ENCODE measurements at regions not wholly inside any gene's neighbourhood (a gene's known extent, or its start where the extent isn't known, plus 50 kb on each side); places are given as distances from the start of the nearest gene placed in this dataset.
"Not testable (repeated sequence)": the region's sequence is repeated elsewhere in the genome, so short reads cannot be mapped to it uniquely, and the experiment has no call there.

DNA sequence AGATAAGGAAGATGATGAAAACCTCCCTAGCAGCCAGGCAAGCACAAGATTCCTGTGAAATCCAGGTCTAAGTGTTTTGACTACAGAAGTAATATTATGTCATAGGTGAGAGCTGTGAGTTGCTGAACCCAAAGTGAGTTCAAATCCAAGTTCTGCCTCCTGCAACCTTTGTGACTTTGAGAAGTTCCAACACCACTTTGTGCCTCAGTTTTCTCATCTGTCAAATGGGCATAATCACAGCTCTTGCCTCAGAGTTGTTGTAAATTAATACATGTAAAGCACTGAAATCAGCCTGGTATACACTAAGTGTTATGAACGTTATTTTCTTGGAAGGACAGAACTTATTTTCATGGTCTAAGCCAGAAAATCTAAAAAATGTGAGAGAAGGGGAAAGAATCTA lies 210.3 kb upstream of the FRG2C start:
- DNase-seq = not testable (repeated sequence)

DNA sequence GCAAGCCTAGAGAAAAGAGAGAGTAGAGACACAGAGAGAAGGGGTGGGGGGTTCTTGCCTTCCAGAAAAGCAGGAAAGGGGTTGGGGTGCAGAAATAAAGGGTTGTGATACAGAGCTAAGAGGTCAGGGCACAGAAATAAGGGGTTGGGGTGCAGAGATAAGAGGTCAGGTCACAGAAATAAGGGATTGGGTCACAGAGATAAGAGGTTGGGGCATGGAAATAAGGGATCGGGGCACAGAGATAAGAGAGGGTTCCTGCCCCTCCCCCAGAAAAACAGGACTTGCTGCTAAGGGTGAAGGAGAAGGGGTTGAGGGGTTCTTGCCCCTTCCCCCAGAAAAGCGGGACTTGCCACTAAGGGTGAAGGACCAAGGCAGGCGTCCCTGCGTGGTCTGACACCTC lies 189.6 kb upstream of the FRG2C start:
- DNase-seq = not testable (repeated sequence)

GRCh38 chr3:75496600-75496999 lies 167.5 kb upstream of the FRG2C start:
- not testable (repeated sequence) for DNase-seq

DNA sequence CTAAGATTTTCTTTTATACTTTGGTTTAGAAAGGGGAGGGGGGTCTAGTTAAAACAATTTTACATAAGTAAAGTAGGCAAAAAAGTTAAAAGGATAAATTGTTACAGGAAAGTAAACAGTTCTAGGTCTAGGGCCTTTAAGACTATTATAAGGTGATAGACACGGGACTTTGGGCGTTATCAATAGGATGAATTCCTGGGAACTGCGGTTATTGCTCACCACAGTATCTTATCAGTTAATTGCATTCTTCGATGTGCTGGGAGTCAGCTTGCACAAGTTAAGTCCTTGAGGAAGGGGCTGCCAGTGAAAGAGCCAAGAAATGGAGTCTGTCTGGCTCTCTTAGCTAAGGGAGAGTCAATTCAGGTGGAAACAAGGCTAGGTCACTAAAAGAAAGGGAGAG lies 163.8 kb upstream of the FRG2C start:
- DNase-seq = not testable (repeated sequence)

GRCh38 chr3:75502171-75502570 lies 162.0 kb upstream of the FRG2C start:
- not testable (repeated sequence) for DNase-seq

- not testable (repeated sequence) for DNase-seq
Observed at GRCh38 chr3:75502769-75503756, 161.1 kb upstream of the FRG2C start.

DNA sequence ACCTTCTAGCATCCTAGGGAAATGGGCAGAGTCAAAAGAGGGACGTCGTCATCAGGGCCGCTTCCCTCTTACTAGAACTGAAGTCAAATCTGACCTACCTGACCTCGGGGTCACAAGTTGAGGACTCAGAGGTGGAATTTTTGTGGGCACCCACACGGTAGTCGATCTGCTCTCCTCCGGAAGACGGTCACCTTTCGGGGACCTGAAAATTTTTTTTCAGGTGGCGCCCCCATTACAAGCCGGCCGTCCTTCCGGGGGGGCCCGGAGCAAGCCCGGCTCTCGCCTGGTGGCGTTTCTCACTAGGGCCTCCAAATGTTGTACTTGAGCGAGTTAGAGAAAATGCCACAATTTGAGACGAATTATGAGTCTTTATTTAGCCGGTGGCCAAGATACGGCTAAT lies 157.5 kb upstream of the FRG2C start:
- no peak for DNase-seq

- not testable (repeated sequence) for DNase-seq
Observed at GRCh38 chr3:75507956-75508355, 156.2 kb upstream of the FRG2C start.

GRCh38 chr3:75527657-75528056 lies 136.5 kb upstream of the FRG2C start:
- DNase-seq = not testable (repeated sequence)

DNA sequence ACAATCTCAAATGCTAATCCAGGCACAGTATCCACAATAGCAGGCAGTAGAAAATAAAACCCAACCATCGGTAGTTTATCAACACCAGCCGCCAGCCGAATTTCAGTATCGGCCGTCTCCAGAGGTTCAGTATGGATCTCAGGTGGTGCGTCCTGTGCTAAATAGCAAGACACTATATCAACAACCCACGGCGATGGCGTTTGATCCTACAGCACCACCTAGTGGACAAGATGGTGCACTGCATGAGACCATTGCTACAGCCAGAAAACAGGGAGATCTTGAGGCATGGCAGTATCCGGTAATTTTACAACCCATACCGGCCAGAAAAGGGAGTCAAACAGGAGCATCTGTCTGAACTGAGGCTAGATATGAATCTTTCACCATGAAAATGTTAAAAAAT lies 112.0 kb upstream of the FRG2C start:
- not testable (repeated sequence) for DNase-seq

GRCh38 chr3:75564427-75564826 lies 99.7 kb upstream of the FRG2C start:
- DNase-seq = not testable (repeated sequence)

GRCh38 chr3:75572303-75572702 lies 91.8 kb upstream of the FRG2C start:
- not testable (repeated sequence) for DNase-seq

DNA sequence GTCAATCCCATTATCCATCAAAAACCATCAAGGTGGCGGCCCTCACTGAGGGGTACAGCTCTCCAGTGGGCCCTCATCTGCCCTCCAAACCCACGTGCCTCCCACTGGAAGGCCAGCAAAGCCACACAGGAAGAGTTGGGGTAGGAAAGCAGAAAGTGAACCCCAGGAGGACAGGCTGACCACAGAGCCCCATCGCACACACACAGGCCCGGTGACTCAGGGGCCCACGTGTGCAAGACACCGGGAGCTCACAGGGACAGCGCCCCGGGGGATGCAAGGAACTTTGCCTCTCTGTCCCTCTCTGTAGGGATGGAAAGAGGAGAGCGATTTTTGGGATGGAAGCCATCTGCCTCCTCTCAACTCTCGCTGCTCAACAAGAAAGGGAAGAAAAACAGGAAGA lies 85.0 kb upstream of the FRG2C start:
- not testable (repeated sequence) for DNase-seq

DNA sequence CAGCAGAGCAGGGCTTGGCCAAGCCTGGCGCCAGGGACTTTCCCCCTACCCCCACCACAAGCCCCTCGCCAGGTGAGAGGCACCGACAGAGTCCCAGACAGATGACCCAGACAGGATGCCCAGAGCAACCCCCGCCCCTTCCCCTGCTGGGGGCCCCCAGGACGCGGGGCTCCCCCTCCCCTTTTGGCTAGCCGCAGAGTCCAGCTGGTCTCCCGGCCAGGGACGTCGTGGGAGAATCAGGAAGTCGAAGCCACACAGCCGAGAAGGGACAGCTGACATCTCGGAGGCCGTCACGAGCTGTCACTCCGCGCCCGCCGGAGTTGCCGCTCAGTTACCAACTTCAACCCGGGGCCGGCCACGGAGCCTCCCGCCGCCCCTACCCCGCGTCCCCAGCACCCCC lies 84.6 kb upstream of the FRG2C start:
- not testable (repeated sequence) for DNase-seq

GRCh38 chr3:75579981-75580782 lies 83.9 kb upstream of the FRG2C start:
- peak; percentile 24 for DNase-seq

- DNase-seq = not testable (repeated sequence)
Observed at GRCh38 chr3:75582536-75582935, 81.6 kb upstream of the FRG2C start.

DNA sequence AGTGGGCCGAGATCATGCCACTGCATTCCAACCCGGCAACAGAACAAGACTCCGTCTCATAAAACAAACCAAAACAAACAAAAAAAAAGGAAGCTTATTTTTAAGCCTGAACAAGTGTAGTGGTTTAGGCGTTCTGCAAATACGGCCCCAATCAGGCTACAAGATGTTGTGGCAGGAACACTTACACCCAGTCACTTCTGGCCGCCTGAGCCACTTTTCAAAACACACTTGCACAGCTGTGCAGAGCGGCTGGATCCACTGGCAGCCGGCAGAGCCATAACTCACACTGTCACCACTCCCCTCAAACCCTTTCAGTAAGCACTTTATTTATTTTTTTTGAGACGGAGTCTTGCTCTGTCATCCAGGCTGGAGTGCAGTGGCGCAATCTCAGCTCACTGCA lies 81.0 kb upstream of the FRG2C start:
- DNase-seq = not testable (repeated sequence)

DNA sequence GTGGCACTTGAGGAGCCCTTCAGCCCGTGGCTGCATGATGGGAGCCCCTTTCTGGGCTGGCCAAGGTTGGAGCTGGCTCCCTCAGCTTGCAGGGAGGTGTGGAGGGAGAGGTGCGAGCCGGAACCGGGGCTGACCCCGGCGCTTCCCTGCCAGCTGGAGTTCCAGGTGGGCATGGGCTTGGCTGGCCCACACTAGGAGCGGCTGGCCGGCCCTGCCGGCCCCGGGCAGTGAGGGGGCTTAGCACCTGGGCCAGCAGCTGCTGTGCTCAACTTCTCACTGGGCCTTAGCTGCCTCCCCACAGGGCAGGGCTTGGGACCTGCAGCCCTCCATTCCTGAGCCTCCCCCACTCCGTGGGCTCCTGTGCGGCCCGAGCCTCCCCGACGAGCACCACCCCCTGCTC lies 76.4 kb upstream of the FRG2C start:
- DNase-seq = not testable (repeated sequence)

GRCh38 chr3:75590382-75590781 lies 73.7 kb upstream of the FRG2C start:
- not testable (repeated sequence) for DNase-seq

DNA sequence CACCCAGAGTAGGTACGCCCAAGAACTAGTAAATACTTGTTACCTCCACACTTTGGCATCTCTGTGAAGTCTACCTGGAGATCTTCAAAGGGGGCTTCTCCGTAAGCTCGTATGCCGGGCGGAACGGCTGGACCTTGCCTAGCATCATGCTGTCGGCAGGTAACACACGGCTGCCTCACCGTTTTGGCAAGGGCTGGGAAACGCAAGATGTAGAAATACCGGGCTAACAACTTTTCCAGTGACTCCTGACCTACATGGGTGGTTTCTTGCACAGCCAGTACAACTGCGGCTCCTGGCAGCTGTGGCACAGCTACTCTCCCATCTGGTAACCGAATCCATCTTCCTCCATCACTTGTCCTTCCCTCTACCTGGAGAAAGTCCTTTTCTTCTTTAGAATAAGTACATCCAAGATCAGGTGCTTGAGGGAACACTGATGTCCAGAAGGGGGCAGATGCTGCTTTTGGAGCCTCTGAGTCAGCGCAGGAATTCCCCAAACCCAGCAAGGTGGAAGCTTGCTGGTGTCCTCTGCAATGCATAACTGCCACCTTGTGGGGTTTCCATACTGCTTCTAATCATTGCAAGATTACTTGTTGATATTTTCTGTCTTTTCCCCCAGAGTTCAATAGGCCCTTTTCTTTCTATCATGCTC lies 59.7 kb upstream of the FRG2C start:
- not testable (repeated sequence) for DNase-seq

- DNase-seq = not testable (repeated sequence)
Observed at GRCh38 chr3:75607996-75608395, 56.1 kb upstream of the FRG2C start.

DNA sequence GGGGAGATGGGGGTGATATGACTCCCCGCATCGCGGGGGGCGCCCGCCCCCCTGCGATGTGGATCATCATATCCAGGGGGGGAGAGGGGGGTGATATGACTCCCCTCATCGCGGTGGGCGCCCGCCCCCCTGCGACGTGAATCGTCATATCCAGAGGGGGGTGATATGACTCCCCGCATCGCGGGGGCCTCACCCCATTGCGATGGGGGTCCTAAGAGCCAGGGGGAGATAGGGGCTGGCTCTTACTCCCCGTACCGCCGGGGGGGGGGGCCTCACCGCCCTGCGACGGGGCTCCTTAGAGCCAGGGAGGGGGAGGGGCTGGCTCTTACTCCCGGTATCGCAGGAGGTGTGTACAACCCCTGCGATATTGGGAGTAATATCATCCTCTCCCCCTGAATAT lies 54.5 kb upstream of the FRG2C start:
- DNase-seq = not testable (repeated sequence)

GRCh38 chr3:75610773-75611172 lies 53.4 kb upstream of the FRG2C start:
- DNase-seq = no peak
